ENCODE measurements at regions not wholly inside any gene's neighbourhood (a gene's known extent, or its start where the extent isn't known, plus 50 kb on each side); places are given as distances from the start of the nearest gene placed in this dataset.

DNA sequence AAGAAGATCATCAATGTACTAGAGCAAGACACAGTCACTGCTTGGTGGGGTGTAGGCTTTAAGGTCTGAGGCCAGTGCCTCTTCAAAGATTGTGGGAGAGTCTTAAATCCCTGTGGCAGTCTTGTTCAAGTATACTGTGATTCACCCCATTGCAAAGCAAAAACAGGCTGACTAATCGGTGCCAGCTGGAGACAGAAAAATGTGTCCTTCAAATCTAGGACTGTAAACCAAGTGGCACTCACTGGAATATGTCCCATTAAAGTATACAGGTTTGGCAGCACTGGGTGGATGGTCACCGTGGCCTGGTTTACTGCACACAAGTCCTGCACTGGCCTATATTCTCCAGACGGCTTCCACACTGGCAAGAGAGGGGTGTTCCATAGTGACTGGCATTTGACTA lies 1315.3 kb downstream of the TMEM121 start:
- TF ChIP-seq, protein P1, sequence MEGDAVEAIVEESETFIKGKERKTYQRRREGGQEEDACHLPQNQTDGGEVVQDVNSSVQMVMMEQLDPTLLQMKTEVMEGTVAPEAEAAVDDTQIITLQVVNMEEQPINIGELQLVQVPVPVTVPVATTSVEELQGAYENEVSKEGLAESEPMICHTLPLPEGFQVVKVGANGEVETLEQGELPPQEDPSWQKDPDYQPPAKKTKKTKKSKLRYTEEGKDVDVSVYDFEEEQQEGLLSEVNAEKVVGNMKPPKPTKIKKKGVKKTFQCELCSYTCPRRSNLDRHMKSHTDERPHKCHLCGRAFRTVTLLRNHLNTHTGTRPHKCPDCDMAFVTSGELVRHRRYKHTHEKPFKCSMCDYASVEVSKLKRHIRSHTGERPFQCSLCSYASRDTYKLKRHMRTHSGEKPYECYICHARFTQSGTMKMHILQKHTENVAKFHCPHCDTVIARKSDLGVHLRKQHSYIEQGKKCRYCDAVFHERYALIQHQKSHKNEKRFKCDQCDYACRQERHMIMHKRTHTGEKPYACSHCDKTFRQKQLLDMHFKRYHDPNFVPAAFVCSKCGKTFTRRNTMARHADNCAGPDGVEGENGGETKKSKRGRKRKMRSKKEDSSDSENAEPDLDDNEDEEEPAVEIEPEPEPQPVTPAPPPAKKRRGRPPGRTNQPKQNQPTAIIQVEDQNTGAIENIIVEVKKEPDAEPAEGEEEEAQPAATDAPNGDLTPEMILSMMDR (IDR thresholded peaks at IDR 0.05): no peak
- TF ChIP-seq POLR2AphosphoS5 (IDR thresholded peaks at IDR 0.05) (no peak), EP300 (IDR thresholded peaks at IDR 0.05; ENCODE audit: low read depth) (no peak), POLR2A (IDR thresholded peaks at IDR 0.05) (no peak)
